Activated CD4-positive, CD25-positive, alpha-beta regulatory T cell (primary cell): ENCODE measurements at regions not wholly inside any gene's neighbourhood (a gene's known extent, or its start where the extent isn't known, plus 50 kb on each side); places are given as distances from the start of the nearest gene placed in this dataset.
"Not testable (repeated sequence)": the region's sequence is repeated elsewhere in the genome, so short reads cannot be mapped to it uniquely, and the experiment has no call there.

Source experiments
- DNase-seq, 4 experiments: peaks; one replicate each; lab custom pipeline; 2025; lab: John Stamatoyannopoulos, UW

DNA sequence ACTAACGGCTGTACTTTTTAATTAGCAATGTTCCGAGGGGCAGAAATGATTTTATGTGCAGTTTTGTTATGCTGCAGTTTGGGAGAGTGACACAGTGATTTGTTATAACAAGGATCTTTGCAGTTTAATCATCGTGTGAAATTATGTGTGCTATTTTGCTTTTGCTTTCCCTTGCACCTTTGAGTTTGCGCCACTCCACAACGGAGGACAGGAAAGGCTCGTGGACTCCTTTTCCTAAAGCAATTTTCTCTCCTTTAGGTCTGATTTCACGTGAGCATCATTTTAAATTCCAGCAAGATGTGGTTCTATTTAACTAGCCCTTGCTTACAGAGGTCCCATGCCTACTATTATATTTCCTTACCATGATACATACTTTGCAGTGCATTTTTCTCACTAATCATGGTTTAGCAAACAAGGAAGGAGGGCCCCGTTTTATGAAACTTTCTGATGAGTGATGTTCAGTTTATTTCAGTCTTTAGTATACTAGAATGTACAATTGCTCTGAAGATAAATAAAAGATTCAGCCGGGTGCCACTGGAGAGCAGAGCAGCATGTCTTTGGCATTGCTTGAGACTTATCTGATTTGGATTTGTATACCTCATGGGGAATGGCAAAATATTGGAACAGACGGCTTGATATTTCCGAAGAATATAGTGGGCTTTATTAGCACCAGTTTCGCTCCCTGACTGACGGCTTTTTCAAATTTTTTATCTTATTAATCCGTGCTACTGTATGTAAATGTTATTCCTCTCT is 528.2 kb upstream of the FANCL start:
- DNase-seq: no peak

DNA sequence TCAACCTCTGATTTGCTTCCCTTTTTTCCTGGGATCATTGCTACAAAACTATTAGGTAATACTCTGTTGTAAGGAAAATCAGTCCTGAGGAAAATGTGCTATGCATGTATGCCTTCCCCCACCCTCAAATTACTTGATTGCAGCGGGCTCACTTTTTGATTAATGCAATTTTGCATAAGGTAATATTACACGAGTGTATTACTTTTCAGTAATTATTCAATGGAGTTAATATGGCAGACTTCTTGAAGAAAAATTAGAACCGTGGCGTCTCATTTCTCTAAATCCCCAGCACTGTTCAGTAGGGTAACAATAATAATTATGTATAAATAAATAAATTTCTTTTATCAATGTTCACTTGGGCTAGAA is 527.6 kb upstream of the FANCL start:
- DNase-seq: no peak

DNA sequence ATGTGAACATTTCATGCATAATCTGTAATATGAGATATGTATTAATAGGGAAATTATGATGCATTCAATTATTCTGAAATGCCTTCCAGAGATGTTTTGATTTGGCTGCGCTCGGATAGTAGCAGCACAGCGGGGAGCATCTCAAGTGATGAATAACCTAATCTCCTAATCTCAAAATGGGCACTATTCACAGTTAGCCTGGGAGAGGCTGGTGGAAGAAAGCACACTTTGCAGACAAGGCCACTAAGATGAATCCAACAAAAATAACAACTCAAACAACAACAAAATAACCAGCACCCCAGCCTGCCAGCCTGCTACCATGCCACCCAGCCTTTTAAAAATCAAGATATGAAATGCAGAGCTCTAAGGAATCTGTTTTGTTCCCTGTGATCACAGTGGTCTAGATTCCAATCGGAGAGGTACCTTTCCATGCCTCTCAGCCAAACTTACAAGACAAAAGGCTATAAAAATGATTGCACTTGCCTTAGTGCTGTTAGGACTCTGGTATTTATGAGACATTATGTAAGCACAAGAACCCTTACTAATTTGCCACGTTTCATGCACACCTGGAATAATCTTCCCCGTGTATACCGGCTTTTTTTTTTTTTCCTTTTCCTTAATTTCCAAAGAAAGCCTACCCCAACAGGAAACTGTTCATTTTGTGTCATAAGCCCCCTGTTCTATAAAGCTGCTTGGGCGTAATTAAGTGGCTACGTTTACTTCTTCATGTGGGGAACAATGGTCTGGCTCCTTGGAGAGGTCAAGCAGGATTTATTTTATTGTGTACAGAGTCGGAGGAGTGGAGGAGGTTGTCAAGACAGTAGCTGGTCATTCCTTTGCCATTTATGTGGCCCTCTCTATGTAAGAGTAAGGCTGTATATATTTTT is 526.9 kb upstream of the FANCL start:
- DNase-seq: no peak

DNA sequence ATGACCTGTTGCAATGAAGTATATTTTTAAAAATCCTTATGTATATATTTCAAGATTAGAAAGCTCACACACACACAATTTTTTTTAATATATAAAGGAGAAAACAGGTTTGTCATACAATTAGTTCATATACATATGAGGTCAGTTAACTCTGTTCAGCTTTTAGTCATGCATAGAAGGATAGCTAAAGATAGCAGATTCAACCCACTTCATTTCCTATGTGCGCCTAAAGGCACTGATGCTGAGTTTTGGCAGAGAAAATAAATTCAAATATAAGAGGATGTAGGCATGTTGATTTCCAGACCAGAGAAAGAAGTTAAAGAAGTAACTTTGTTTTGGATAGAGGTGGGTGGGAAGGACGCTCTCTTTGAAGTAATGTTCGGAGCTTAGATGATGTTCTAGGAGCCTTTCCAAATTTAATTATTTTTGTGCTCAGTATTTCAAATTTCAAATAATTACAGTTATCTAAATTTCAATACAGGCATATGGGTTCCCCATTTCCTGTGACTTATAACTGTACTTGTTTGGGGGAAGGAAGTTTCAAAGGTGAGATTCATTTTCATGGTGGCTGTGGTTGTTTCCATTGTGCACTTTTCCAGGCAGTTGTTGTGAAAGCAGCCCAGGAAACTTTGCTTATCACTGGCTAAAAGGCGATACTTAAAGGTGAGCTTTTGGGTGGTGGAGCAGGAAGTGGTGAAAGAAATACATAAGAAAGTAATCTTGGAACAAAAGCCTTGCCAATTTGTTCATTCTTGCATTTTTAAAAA is 523.4 kb upstream of the FANCL start:
- DNase-seq: no peak

DNA sequence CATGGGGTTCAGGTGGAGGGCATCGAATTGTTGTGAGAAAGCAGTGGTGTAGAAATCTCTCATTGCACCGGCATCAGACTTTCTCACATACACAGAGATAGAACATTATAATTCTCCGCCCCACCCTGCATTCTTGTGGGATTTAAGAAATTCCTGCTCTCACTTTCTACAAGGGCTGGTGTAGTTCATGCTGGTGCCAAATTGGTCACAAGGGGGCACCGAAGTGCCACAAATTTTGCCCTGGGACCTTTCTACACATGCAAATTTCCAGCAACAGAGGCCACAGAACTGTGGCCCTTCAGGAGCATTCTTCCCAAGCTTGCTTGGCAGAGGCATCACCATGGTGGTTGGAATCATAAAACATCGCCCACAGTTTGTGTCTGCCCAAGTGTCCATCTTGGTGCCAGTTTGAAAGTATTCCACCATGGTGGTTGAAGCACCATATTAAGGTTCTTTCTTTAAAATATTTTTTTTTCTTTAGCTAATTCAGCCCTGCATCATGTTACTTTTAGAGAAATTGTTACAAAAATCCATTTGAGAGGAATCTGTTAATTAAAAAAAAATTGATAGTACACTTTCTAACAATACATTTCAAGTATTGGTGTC is 521.2 kb upstream of the FANCL start:
- DNase-seq: no peak

DNA sequence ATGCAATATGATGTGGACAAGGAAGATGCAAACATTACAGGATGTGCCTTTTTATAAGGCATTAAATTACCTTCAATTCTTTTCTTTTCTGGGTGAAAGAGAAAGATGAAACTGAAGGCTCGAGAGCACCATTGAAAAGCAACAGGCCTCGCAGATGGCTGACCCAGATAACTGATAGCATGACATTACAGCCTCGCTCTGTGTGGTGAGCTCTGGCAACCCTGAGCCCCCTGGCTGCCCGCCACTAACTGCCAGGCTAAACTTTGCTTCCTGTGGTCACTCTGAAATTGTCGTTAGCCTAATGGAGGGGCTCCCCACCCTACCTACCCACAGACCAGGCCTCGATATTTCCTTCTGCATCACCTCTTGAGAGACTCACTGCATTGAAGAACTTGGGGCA is 516.8 kb upstream of the FANCL start:
- no peak for DNase-seq

DNA sequence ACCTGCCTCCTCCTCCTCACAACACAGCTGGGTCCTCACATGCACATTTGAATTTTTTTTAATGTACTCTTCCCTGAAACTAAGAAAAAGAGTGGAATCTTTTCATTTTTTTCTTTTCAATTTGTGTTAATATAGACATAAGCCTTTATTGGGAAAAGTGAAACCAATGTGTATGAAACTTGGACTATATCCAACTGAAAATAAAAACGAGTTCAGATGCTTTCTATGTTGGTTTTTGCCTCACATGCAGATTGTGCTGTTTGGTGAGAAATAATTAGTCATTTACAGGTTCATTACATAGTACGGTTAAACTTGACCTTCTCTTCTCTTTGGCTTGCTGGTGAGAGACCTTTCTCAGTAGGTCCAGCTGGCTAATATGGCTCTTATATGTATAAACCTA is 515.2 kb upstream of the FANCL start:
- DNase-seq: no peak

DNA sequence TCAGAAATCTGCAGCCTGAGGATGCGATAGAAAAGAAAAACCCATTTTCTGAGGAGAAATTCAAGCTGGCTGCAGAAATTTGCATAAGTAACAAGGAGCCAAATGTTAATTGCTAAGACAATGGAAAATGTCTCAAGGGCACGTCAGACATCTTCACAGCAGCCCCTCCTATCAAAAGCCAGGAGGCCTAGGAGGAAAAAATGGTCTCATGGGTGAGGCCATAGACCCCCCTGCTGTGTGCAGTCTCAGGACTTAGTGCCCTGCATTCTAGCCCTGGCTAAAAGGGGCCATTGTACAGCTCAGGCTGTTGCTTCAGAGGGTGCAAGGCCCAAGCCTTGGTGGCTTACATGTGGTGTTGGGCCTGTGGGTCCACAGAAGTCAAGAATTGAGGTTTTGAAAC is 511.4 kb upstream of the FANCL start:
- DNase-seq: not testable (repeated sequence)

DNA sequence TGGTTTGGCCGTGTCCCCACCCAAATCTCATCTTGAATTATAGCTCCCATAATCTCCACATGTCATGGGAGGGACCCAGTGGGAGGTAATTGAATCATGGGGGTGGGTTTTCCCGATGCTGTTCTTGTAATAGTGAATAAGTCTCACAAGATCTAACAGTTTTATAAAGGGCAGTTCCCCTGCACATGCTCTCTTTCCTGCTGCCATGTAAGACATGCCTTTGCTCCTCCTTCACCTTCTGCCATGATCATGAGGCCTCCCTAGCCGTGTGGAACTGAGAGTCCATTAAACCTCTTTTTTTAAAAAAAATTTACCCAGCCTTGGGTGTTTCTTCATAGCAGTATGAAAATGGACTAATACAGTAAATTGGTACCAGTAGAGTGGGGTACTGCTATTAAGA is 510.6 kb upstream of the FANCL start:
- DNase-seq: not testable (repeated sequence)

DNA sequence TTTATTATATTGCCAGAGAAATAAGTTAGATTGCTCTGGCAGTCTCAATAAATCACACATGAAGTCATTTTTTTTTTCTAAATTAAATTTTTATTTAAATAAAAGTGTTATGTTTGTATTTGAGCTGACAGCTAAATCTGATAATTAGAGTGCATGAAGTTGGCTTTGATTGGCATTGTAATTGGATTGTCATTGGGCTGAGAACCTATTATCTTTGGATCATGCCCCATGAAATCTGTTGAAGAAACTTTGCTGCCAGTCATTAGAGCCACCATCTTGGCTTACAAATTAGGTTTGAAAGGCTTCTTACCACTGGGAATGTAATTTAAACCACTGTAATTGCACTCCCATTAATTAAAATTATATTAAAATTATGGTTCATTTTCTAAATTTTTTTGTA is 507.9 kb upstream of the FANCL start:
- DNase-seq: no peak

DNA sequence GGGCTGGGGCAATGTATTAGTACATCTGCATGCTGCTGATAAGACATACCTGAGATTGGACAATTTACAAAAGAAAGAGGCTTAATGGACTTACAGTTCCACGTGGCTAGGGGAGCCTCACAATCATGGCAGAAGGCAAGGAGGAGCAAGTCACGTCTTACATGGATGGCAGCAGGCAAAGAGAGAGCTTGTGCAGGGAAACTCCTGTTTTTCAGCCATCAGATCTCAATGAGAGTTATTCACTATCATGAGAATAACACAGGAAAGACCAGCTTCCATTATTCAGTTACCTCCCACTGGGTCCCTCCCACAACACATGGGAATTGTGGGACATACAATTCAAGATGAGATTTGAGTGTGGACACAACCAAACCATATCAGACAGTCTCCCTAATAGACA is 504.2 kb upstream of the FANCL start:
- DNase-seq: not testable (repeated sequence)

DNA sequence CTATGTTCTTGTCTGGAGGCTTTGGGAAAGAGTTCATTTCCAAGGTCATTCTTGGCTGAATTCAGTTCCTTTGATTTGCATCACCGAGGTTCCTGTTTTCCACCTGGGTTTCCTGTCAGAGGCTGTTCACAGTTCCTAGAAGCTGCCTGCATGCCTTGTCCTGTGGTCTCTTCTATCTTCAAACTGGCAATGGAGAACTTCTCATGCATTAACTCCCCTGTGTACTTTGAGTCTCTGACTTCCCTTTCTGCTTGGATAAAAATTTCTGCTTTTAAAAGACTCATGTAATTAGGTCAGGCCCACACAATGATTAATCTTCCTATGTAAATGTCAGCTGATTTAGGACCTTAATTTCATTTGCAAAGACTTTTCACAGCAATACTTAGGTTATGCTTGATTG is 499.3 kb upstream of the FANCL start:
- no peak for DNase-seq

DNA sequence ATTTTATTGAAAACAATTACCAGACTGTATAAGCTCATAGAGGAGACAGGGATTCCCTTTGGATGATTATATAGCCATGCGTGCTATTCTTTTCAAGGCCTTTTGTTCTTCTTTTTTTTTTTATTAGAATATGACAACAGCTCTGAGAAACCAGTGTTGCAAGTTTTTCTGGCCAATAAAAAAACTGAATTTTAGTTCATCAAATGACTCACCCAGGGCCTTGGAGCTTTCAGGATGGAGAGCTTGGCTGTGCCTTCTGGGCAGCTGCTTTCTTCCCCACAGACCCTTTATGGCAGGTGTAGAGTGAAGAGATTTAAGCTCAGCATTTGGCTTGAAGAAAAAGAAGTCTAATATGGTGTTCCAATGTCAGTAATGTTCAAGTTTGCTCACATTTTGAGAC is 497.9 kb upstream of the FANCL start:
- no peak for DNase-seq

DNA sequence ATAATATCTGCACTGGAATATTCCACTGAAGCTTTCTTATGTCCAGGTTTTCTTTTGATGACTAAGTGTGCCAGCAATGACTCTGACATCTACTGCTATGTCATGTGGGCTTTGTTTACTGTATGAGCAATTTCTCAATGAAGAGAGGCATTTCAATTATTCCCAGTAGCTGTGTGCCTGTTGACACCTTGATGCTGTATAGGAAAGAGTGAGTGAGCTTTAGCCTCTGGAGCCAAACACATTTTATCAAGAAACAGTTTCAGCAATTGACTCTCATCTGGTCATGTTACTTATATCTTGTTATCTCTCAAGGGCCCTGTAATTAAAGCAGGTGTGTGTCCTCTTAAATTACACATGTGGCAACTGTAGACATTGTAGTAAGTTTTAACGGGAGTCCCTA is 493.2 kb upstream of the FANCL start:
- DNase-seq: no peak

DNA sequence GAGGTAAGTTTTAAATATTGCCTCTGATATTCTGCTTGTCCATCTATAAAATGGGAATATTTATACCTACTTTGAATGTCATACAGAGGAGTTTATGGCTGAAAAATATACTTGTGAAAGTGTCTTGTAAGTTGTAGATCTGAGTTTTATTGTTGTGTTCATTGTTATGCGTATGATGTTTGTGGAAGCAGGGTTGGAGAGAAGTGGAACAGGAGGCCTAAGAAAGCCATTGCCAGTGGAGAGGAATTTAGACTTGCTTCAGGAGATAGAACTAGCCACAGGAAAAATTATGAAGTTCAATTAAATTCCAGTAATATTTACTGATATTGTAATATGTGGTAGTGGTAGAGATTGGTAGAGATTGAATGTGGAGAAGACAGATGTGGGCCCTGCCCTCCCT is 491.9 kb upstream of the FANCL start:
- no peak for DNase-seq

DNA sequence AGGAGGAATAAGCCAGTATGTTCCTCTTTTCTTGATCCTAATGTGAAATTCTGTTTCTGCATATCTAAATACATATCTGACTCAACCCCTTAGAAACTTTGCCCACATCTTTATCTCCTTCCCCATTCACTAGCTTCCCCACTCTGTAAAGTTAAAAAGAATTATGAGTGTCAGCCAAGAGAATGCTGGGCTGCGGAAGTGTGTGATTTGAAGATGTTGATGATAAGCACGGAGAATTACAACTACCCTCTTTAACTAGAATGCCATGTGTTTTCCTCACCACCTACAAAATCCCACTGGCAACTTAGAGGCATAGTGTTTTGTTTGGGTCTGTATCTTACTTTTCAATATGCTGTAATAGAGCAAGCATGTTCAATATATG is 490.4 kb upstream of the FANCL start:
- no peak for DNase-seq

DNA sequence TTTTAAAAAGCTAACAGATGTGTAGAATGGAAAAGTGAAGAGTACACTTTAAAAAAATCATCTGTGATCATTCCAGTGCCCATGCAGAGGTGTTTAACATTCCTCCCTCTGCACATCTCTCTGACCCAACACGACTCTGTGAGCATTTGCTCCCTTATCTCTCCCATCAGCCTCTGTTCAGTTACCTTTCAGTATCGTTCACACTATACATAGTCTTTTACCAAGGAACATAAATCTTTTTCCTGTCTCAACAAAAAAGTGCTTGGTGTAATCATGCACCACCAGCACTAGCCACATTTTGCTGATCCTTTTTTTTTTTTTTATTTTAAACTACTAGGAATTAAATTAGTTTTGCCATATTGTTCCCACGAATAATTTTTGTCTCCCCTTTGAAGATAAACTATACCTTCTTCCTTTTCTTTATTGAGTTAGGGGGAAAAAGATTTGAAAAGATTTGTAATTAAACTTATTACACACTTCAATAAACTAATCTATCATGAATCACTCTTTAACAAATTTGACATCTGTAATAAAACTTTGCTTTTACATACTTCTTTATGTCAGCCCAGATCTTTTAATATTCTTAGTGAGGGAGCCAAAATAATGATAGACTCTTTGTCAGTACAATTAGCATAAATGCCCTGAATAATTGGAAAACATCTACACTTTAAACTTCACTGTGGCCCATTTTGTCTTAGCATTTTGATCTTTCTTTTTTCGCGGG is 489.8 kb upstream of the FANCL start:
- DNase-seq: no peak

DNA sequence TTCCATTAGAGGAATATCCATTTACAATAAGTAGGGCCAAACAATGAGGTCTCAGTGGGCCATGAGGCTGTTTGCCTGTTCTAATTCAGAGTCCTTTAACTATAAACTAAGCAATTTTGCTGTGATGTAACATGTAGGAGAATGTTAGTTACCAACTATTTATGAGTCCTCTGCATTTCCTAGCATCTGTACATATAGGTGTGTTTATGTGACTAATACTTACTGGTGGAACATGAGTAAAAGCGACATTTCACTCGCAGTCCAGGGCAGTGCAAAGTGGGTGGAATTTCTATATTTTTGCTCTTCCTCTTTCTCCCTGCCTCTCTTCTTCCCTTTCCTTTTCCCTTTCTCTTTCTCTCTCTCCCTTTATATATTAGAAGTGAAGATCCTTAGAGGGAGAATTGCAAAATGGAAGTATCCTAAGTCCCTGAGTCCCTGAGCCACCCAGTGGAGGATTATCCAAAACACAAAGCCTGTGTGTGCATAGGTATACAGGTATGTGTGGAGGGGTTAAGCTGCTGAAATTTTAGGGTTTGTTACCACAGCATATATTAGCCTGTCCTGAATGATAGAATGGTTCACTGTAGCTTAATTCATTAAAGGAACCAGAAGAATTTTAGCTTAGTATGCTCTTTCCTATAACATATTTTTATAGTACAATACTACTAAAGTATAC is 487.0 kb upstream of the FANCL start:
- DNase-seq: no peak

DNA sequence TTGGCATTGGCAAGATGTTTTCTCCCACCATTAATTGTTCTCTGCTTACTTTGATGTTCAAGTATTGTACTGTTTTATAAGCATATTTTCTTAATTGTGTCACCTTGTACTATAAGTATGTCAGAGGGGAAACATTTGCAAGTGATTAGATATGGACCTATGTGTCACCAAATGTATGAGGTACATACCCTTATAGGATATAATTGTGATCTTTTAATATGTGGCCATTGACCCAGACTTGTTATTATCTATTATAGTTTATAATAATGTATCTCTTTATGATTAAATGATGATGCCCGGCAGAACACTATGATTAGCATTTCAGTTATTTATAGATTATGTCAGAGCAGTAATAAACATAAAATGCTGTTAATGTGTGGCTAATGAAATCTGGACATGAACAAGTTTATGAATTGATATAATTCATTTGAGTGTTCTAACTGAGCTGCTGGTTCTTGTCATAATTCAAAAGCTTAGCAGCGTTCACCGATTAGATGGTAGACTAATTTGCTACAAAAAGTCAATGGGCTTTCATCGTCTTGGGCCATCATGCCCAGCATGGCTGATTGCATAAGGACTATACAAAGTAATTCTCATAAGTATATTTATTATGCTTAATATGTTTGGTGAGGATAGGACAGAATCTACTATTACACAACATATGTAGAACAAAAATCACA is 480.9 kb upstream of the FANCL start:
- DNase-seq: no peak
